ENCODE measurements at regions not wholly inside any gene's neighbourhood (a gene's known extent, or its start where the extent isn't known, plus 50 kb on each side); places are given as distances from the start of the nearest gene placed in this dataset.

DNA sequence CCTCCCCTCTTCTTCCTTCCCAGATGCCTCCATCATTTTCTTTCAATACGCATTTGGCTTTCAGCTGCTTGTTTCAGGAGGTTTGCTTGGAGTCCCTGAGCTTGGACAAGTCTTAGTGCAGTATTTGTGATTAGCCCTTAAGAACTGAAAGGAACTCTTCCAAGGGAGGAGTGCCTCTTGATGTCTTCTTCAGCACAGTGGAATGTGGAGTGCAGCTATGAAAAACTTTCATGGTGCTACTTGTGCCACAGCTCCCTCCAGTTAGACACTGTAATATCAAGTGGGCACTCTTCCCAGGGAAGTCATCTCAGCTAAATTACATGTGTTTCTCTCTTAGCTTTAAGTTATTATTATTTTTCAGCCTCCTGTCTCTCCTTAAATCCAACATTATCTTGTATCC, 173.1 kb downstream of the NECTIN3 start:
- DNase-seq, result no peak

DNA sequence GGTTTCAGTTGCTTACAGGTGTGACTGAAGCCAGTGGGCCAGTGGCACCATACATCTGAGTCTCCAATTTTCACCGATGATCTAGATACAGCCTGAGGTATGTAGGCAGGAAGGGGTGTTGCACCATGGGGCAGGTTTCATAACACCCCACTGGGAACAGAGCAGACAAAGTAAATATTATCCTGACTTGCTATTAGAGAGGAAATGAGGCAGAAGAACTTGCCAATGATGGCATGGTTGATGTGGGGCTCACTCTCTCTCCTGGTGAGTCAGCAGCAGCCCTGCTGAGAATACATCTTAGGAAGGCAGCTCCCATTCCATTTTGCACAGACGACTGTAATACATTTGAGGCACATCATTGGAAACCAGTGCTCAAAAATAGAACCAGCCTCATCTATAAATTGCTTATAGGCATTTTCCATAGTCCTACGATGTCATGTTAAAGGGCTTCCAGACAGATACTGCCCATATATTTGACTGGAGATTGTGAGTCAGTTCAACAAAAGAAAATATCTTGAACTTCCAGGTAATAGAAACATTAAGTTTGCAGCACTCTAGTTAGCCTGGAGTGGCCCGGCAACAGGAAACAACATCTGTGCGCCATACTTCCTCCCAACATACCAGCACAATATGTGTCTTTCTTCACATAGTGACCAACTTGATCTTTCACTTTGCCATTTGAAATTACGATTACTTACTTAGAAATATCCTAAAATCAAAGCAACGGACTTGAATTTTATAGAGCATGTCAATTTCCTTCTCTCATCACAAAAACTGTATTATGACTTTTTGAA, 175.5 kb downstream of the NECTIN3 start:
- DNase-seq, result no peak

- DNase-seq, result no peak
These were observed 176.8 kb downstream of the NECTIN3 start for GRCh38 chr3:111248406-111248805.

GRCh38 chr3:111249421-111249820, 177.8 kb downstream of the NECTIN3 start:
- no peak for DNase-seq

DNA sequence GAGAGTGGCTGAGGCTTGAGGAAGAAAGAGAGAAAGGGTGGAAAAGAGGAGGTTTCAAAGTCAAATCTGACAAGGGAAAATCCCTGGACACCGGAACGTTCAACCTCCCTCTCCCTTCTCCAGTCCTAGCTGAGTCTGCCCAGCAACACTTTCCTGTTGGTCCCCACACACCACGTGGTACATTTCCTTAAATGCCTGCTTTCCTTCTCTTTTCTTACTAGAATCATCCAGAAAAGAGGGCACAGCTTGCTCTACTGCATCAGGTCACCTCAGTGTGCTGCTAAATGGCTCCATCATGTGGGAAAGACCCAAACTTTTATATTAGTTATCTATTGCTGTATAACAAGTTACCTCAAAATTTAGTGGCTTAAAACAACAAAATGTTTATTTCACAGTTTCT, 181.2 kb downstream of the NECTIN3 start:
- peak in 7 of 14 donors; percentile 2 to 29 (median 18) for DNase-seq

DNA sequence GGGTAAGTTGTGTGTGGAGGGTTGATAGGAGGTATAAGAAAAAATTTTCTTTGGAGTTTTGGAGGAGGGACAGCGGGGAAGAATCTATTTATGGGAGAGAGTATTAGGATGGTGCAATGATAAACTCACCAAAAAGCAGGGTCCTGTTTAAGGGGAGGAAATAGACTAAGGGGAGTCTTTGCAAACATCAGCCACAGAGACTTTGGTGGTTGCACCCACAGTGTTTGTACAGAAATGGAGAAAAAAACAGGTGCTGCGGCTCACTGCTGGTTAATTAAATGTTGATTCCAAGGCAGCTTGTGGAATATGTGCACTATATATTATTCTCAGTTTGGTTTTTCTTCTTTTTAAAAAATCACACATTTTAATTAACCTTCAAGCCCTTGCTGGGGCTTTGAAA, 182.1 kb downstream of the NECTIN3 start:
- no peak for DNase-seq

- no peak for DNase-seq
These were observed 189.3 kb downstream of the NECTIN3 start for GRCh38 chr3:111260878-111261277.

- DNase-seq, result no peak
These were observed 198.2 kb downstream of the NECTIN3 start for GRCh38 chr3:111269777-111270176.

GRCh38 chr3:111277226-111277625, 205.6 kb downstream of the NECTIN3 start:
- no peak for DNase-seq

- DNase-seq, result no peak
These were observed 207.3 kb downstream of the NECTIN3 start for GRCh38 chr3:111278959-111279358.

GRCh38 chr3:111282024-111282423, 210.4 kb downstream of the NECTIN3 start:
- DNase-seq, result no peak

- DNase-seq, result no peak
These were observed 211.5 kb downstream of the NECTIN3 start for GRCh38 chr3:111283165-111283564.

DNA sequence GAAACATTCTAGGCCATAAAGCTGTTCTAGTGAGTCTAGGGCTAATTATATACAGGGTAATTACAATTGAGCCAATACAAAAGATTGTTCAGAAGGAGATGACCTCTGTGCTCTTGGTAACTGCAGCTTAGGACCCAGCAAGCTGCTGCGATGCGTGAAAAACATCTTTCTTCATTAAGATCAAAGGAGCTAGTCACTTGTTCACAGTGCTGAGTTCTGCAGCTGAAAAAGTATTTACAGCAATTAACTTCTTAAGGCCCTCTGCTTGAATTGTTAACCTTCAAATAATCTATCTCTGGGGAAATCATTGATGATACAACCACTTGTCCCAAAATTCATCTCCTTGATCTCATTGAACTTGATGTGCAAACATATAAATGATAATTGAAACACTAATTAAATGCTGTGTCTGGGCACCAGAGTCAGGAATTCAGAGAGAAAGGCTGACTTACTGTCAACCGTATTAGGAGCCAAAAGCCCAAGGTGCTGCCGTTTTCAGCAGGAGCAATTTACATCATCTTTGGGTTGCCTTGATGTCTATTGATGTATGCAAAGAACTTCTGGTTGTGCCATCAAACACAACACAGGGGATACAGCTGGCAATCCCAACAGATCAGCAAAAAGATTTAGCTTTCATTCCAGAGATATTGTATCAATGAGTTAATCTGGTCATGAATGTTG, 213.0 kb downstream of the NECTIN3 start:
- DNase-seq, result no peak

DNA sequence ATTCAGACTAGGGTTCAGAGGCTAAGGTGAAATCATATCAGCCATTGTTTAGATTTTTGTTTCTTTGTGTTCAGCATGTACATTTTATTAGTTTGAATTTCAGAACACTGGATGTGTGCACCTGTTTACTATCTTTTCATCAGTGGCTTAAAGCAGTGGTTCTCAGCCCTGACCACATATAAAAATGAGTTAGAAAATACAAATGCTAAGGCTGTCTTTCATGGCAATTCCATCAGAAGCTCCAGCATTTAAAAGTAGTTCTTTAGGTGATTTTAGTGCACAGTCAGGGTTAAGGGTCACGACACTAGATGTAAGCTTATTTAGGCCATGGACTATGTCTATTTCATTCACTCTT, 213.5 kb downstream of the NECTIN3 start:
- DNase-seq, result no peak

- no peak for DNase-seq
These were observed 214.1 kb downstream of the NECTIN3 start for GRCh38 chr3:111285694-111286093.

- no peak for DNase-seq
These were observed 215.1 kb downstream of the NECTIN3 start for GRCh38 chr3:111286746-111287145.

GRCh38 chr3:111292117-111292516, 220.5 kb downstream of the NECTIN3 start:
- DNase-seq, result no peak

DNA sequence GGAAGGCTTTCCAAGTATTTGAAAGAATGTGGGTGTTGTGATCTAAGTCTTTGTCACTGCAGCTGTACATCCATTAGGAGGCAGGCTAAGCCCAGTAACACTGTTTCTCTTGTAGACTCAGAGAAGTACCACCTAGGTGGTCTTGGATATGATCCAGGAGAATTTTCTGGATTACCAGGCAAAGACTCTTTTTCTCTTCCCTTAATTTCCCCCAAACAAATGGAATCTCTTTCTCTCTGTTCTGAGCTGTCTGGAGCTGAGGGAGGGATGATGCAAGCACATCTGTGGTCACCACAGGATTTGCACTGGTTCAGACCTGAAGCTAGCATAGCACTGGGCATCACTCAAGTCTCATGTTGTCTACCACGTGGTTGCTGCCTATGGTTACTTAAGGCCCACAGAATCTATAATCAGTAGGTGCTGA, 227.6 kb downstream of the NECTIN3 start:
- no peak for DNase-seq

- DNase-seq, result no peak
These were observed 229.7 kb downstream of the NECTIN3 start for GRCh38 chr3:111301238-111301798.

GRCh38 chr3:111302063-111302462, 230.4 kb downstream of the NECTIN3 start:
- DNase-seq, result no peak

DNA sequence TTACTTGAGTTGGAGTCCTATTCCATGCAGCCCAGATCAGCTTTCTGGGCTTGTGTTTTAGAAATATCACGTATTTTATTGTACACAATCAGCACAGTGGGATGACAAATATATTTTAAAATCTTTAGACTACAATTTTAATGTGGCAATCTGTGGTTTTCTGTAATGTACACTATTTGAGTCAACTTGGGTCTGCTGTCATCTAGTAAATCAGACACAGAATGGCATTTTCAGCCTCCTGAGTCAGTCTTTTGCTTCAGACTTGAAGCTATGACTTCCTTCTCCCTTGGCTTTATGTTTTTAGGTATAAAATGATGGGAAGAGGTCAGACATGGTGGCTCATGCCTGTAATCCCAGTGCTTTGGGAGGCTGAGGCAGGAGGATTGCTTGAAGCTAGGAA, 232.1 kb downstream of the NECTIN3 start:
- no peak for DNase-seq

DNA sequence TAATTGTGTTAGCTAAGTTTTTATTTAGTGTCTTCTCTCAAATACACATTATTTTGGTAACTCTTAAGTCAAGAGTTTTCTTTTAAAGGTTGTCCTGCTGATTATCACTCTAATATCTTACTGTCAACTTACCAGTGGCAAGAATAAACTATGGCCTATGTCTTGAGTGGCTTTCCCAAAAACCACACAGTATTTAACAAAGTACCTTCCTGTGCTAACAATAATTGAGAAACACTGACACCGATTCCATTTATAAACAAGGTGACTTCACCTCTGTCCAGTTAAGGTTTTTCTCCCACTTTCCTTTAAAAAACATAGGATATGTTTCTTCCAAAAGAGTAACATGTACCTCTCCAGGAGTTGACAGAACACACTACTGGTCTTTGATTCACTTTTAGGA, 234.3 kb upstream of the CD96 start:
- no peak for DNase-seq

- DNase-seq, result no peak
These were observed 230.9 kb upstream of the CD96 start for GRCh38 chr3:111311126-111311525.

DNA sequence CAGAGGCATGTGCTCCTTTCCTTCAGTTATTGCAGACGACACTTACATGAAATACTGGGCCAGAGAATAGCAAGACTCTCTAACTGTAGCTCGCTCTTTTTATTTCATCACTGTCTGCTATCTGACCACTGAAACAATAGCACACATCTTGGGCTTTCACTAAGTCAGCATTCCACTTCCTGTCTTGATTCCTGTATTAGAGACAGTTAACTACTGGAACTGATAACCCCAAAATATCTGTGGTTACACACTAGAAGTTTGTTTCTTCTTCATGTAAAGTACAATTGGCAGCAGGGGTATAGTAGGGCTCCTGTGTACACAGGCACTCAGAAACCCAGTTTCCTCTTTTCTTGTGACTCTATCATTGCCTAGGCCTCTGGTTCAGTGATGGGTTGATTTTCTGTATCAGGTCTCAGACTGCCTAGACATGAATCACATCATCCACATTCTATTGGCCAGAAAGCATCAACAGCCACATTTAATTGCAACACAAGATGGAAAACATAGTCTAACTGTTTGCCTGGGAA, 230.2 kb upstream of the CD96 start:
- DNase-seq, result no peak

All from C1 segment of cervical spinal cord (tissue), 14 donors.